Upper lobe of left lung (tissue), 6 donors: ENCODE measurements at regions not wholly inside any gene's neighbourhood (a gene's known extent, or its start where the extent isn't known, plus 50 kb on each side); places are given as distances from the start of the nearest gene placed in this dataset.

Source experiments
- ATAC-seq, 2 donors: fragments of 200-7000 bp; cut with Tn5 transposase; one replicate each; pipeline ENCODE4 v1.9.1; 2022; ENCODE audit warnings: mild to moderate bottlenecking in 2 of 2, moderate library complexity in 2 of 2; ENCODE audit not compliant: low FRiP score in 2 of 2
- DNase-seq, 2 donors: peaks; one replicate each; pipeline ENCODE4 v3.0.0-alpha.2; 2019 to 2020
- H3K27ac ChIP-seq, 4 donors: fragments of 200-600 bp; sonication (generic); one replicate each; pipeline ENCODE4 v1.5.1; 2016 to 2019
- H3K27me3 ChIP-seq, 4 donors: fragments of 200-600 bp; sonication (generic); one replicate each; pipeline ENCODE4 v1.5.1; 2017 to 2019
- H3K36me3 ChIP-seq, 4 donors: fragments of 200-600 bp; sonication (generic); one replicate each; pipeline ENCODE4 v1.5.1; 2016 to 2019
- H3K4me1 ChIP-seq, 4 donors: fragments of 200-600 bp; sonication (generic); one replicate each; pipeline ENCODE4 v1.5.1; 2018 to 2019
- H3K4me3 ChIP-seq, 4 donors: fragments of 200-600 bp; sonication (generic); one replicate each; pipeline ENCODE4 v1.5.1; 2017 to 2019; ENCODE audit warnings: mild to moderate bottlenecking in 2 of 4, moderate library complexity in 1 of 4
- H3K9me3 ChIP-seq, 4 donors: fragments of 200-600 bp; sonication (generic); one replicate each; pipeline ENCODE4 v1.5.1; 2018 to 2019
- CTCF ChIP-seq, 6 experiments: fragments of 450-650 bp in 4 of 6; fragments of 200-600 bp in 2 of 6; sonication (generic) in 2 of 6; IDR thresholded peaks; one replicate each; pipeline ENCODE4 v1.5.1; 2016 to 2019; ENCODE audit warnings: antibody characterized with exemption in 6 of 6
- EP300 ChIP-seq, 4 donors: sonication (generic); formaldehyde crosslinking; IDR thresholded peaks; one replicate each; pipeline ENCODE4 v1.5.1; 2017; ENCODE audit warnings: antibody characterized with exemption in 4 of 4, control low read depth in 2 of 4
- POLR2A ChIP-seq, 4 donors: fragments of 450-650 bp; IDR thresholded peaks; one replicate each; pipeline ENCODE4 v1.5.1; 2016 to 2017; ENCODE audit warnings: antibody characterized with exemption in 4 of 4, mild to moderate bottlenecking in 2 of 4
- POLR2AphosphoS5 ChIP-seq, 2 donors: sonication (generic); formaldehyde crosslinking; IDR thresholded peaks; one replicate each; pipeline ENCODE4 v1.5.1; 2017; ENCODE audit warnings: antibody characterized with exemption in 2 of 2
- WGBS, 2 donors: methylation state at CpG; one replicate each; pipeline ENCODE4 v1.1.5; 2017 to 2018; 5-methylcytosine and 5-hydroxymethylcytosine counted together
- donor health status: DM: no; HTN: no; CAD: no; lungs with moderate emphysema.
- donor health status: DM: no; HTN: yes; CAD: no; lungs with severe emphysema.

GRCh38 chr22:44634426-44635321, 67.3 kb upstream of the PRR5 start:
- no peaks in the 10 kb centered on the region for H3K4me1 ChIP-seq
- WGBS, 2 donors, result 26 to 80% methylated on average over 4 to 9 of the region's 9 CpGs
- H3K36me3 ChIP-seq, result no peaks in the 10 kb centered on the region
- ATAC-seq (no peak), DNase-seq (no peak)
- H3K27ac ChIP-seq, result no peak overlapping the region
- no peaks in the 10 kb centered on the region for H3K27me3 ChIP-seq
- TF ChIP-seq POLR2AphosphoS5 (IDR thresholded peaks at IDR 0.05) (no peak), POLR2A (IDR thresholded peaks at IDR 0.05) (no peak), CTCF (IDR thresholded peaks at IDR 0.05) (no peak), EP300 (IDR thresholded peaks at IDR 0.05) (no peak)
- no peaks in the 10 kb centered on the region for H3K9me3 ChIP-seq
- H3K4me3 ChIP-seq, result no peak overlapping the region

GRCh38 chr22:44633647-44634046, 68.4 kb upstream of the PRR5 start:
- WGBS, 2 donors, result 85 to 91% methylated on average over 4 of the region's 4 CpGs
- ATAC-seq (no peak), DNase-seq (no peak)
- Histone ChIP-seq H3K27me3 (no peaks in the 10 kb centered on the region), H3K27ac (no peak overlapping the region), H3K36me3 (no peaks in the 10 kb centered on the region), H3K4me1 (no peaks in the 10 kb centered on the region), H3K4me3 (no peak overlapping the region), H3K9me3 (no peaks in the 10 kb centered on the region)
- TF ChIP-seq POLR2AphosphoS5 (IDR thresholded peaks at IDR 0.05) (no peak), POLR2A (IDR thresholded peaks at IDR 0.05) (no peak), CTCF (IDR thresholded peaks at IDR 0.05) (no peak), EP300 (IDR thresholded peaks at IDR 0.05) (no peak)

GRCh38 chr22:44632541-44633396, 69.2 kb upstream of the PRR5 start:
- 50 to 65% methylated on average over 7 of the region's 7 CpGs for WGBS, 2 donors
- no peaks in the 10 kb centered on the region for H3K4me1 ChIP-seq

GRCh38 chr22:44630826-44631225, 71.2 kb upstream of the PRR5 start:
- DNase-seq, result no peak
- no peak overlapping the region for H3K27ac ChIP-seq
- WGBS, 2 donors, result 92 to 100% methylated on average over 1 to 3 of the region's 3 CpGs

More at GRCh38 chr22:44632541-44633396, 69.2 kb upstream of the PRR5 start:
- no peaks in the 10 kb centered on the region for H3K9me3 ChIP-seq
- TF ChIP-seq POLR2A (IDR thresholded peaks at IDR 0.05), result no peak
- ATAC-seq, result peak in 1 of 2 donors; percentile 31
- H3K36me3 ChIP-seq, result no peaks in the 10 kb centered on the region
- no peak overlapping the region for H3K27ac ChIP-seq
- no peak for DNase-seq
- no peaks in the 10 kb centered on the region for H3K27me3 ChIP-seq
- no peak overlapping the region for H3K4me3 ChIP-seq

More at GRCh38 chr22:44630826-44631225, 71.2 kb upstream of the PRR5 start:
- Histone ChIP-seq H3K9me3 (no peaks in the 10 kb centered on the region), H3K36me3 (no peaks in the 10 kb centered on the region), H3K27me3 (no peaks in the 10 kb centered on the region), H3K4me1 (no peaks in the 10 kb centered on the region), H3K4me3 (no peak overlapping the region)
- TF ChIP-seq POLR2AphosphoS5 (IDR thresholded peaks at IDR 0.05), result no peak
- TF ChIP-seq CTCF (IDR thresholded peaks at IDR 0.05), result no peak
- TF ChIP-seq POLR2A (IDR thresholded peaks at IDR 0.05), result no peak
- TF ChIP-seq EP300 (IDR thresholded peaks at IDR 0.05), result no peak
- ATAC-seq, result no peak
